HG03280 (cell line): ENCODE measurements at regions not wholly inside any gene's neighbourhood (a gene's known extent, or its start where the extent isn't known, plus 50 kb on each side); places are given as distances from the start of the nearest gene placed in this dataset.

Source experiments
- ATAC-seq: cut with Tn5 transposase; IDR thresholded peaks from one replicate; pipeline ENCODE4 v1.9.1; 2021; ENCODE audit warnings: mild to moderate bottlenecking, moderate library complexity; ENCODE audit not compliant: unreplicated experiment

DNA sequence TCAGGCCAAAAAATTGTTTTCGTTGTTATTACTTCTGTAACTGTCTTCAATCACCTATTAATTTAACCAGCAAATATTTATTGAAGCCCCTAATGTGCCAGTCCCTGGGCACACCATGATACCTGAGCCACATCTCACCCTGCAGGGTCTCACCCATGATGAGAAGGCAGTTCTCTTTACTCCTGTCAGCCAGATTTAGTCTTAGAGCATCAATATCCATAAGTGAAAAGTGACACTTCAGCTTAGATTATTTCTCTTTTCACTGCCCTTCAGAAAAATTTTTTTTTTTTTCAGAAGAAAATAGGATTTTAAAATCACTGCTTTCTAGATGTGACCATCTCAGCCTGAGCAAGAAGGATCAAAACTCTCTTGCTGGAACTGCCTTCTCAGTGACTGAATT, 258.6 kb upstream of the NFE2L3 start:
- no peak for ATAC-seq

GRCh38 chr7:25894002-25894901, 257.7 kb upstream of the NFE2L3 start:
- ATAC-seq: peak; percentile 84

- ATAC-seq: peak; percentile 49
Observed at GRCh38 chr7:25894902-25895791, 256.9 kb upstream of the NFE2L3 start.

GRCh38 chr7:25895792-25896171, 256.2 kb upstream of the NFE2L3 start:
- no peak for ATAC-seq

GRCh38 chr7:25897261-25897782, 254.7 kb upstream of the NFE2L3 start:
- ATAC-seq: no peak

DNA sequence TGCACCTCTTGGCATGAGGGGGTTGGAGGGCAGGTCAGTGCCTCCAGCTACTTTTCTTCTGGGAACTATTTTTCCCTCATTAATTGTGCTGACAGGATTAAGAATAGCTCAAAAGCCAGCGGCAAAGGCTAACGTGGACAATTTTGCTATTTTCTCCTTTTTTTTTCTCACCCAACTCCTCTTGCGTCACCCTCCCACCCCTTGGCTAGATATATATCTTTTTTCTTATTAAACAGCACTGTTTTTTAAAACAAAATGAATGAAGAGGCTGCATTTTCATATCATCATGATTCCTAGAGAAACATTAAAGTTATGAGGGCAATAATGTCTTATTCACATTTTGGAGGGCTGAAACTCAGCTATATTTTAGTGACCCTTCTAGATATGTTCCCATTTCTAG, 251.8 kb upstream of the NFE2L3 start:
- no peak for ATAC-seq

GRCh38 chr7:25900877-25901276, 251.1 kb upstream of the NFE2L3 start:
- ATAC-seq: no peak

DNA sequence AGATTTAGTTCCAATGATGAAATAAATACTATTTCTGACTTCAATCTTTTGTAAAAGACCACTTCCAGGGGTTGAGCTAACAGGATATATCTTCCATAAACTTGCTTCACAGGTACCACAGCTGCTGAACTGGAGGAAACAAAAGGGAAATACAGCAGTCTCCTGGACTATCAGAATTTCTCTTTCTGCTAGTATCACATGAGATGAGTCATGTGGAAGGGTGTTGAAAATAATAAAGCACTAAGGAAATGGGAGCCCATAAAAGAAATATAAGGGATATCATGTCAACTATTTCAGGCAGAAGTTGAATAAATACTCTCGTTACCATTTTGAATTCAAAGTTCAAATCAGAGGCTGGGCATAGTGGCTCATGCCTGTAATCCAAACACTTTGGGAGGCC, 250.3 kb upstream of the NFE2L3 start:
- ATAC-seq: no peak

GRCh38 chr7:25906003-25906402, 246.0 kb upstream of the NFE2L3 start:
- no peak for ATAC-seq

GRCh38 chr7:25906760-25907159, 245.2 kb upstream of the NFE2L3 start:
- no peak for ATAC-seq

DNA sequence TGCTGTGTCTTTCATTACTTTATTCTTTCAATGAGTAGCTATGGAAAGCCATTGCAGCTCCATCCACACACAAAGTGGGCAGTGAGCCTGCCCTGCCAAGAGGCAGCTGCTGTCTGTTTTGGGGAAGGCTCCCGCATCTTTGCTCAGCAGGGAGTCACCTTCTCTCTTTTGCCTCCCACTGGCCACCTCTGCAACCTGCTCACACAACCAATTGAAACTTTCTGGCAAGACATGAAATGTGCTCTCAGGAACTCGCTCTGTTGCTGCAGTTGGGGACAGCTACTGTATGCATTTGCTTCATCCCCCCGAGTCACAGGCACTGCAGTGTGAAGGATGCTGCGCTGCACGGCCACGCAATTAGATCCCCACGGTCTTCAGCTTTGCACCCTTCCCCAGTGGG, 244.8 kb upstream of the NFE2L3 start:
- no peak for ATAC-seq

DNA sequence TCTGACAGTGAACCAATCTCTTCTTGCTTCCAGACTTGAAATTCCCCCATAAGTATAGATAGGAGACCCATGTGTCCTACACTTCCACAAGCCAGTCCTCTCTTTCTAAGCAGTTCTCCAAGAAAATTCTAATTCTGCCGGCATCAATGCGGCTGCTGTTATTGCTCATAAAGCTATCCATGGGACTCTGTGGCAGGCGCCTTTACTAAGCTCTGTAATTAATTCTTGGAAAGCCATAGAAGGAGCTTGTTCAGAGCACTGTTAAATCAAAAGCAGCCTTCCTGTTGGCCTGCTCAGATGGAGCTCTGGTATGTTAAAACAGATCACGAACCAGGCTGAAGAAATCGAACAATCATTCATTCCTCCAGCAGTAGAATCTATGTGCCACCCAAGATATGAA, 244.3 kb upstream of the NFE2L3 start:
- no peak for ATAC-seq

- ATAC-seq: no peak
Observed at GRCh38 chr7:25908154-25908949, 243.6 kb upstream of the NFE2L3 start.

DNA sequence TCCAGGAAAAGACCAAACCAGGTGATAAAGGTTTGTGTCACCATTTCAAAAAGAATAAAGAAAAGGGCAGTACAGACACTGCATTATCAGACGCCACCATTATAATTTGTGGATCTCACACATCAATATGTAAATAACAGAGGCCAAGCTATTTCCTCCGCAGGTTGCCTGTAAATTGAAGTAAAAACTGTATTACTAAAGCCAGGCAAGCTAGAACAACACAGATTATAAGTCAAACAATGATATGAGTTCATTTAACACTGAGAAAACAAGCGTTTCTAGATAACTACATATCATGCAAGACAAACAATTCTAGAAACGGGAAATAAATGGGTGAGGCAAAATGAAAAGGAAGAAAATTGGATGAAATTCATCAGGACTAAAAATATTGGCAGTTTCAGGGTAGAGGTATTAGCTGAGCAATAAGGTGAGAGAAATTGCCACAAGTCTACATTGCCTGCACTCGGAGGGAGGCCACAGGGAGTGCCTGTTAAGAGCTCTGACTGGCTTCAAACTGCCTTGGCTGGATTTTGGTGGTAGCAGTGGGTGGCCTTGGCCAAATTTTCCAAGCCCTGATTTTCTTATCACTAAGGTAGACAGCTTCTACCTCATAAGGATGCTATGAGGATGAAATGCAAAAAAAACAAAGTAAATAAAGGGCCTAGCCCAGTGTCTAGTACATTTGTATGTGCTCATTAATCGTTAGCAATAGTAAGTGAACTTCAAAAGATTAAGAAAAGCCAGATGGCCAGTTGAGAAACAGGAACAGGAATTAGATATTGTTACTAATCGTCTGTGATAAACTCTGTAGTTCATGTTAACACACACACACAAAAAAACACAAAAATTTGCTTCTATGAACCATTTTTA, 240.0 kb upstream of the NFE2L3 start:
- no peak for ATAC-seq

DNA sequence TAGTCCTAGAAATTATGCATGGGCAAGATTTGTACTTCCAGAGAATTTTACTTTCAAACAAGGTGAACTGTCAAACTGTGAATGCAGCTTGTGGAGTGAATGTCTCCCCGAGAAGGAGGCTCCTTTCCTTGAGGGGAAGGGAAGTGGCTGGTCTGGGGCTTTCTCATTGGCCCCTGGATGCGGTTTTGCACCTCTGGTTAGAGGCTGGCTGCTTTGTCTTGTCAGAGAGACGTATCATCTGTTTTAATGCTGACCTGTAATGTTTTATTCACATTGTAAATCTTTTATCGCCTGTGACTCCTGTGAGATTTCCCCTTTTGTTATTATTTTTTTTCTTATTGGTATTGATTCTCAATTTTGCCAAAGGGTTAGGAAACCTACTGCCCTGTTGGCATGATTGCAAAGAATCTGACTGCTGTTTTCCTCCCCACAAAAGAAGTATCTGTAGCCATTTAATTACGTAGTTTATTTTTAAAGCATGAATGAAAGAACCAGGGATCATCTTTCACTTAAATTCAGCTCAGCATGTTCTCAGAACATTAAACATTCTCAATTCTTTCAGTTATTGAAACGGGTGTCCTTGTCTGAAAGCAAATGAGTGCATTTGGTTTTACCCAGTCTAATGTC, 238.3 kb upstream of the NFE2L3 start:
- no peak for ATAC-seq

DNA sequence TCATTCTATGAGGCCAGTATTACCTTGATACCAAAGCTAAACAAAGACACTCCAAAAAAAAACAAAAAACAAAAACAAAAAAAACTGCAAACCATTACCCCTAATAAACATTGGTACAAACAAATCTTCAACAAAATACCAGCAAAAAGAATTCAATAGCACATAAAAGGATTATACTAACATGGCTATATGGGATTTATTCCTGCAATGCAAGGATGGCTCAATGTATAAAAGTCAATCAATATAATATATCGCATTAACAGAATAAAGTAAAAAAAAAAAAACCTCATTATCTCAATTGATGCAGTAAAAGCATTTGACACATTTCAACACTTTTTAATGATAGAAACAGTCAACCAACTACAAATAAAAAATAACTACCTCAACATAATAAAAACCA, 233.3 kb upstream of the NFE2L3 start:
- ATAC-seq: no peak

- ATAC-seq: no peak
Observed at GRCh38 chr7:25922296-25922695, 229.7 kb upstream of the NFE2L3 start.

DNA sequence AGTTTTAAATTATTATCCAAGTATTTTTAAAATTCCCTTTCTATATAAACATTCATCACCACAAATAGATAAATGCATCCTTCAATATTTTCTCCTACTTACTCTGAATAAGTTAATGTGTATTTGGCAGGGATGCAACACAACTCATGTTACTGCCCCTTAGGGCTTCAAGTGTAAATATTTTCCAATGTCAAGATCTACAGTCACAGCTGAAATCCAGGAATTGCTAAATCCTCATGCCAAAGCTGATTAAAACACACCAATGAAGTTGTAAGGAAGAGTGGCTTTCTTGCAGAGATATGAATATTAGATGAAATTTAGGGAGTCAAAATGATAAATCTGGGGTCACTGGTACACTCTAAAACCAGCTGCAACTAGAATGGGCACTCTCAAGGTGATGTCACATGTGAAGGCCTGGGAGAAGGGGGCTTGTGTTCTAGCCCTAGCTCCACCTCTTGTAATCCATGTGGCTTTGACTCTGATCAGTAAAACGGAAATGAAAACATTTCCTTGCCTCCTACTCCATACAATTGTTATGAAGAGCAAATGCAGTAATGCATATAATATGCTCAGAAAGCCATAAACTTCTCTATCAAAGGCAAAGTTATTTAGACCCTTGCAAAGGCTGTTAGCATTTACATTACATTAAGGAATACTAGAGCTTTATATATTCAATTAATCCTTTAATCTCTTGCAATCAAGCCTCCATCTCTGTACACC, 228.1 kb upstream of the NFE2L3 start:
- ATAC-seq: no peak

GRCh38 chr7:25926009-25926408, 226.0 kb upstream of the NFE2L3 start:
- ATAC-seq: no peak
